Erythroblast (primary cell): ENCODE measurements at regions not wholly inside any gene's neighbourhood (a gene's known extent, or its start where the extent isn't known, plus 50 kb on each side); places are given as distances from the start of the nearest gene placed in this dataset.

Source experiments
- GATA1 ChIP-seq: IDR thresholded peaks from 2 replicates; pipeline ENCODE4 v1.6.1; 2011; ENCODE audit warnings: low read depth, mild to moderate bottlenecking, control low read depth, low read length, moderate library complexity
- POLR2A ChIP-seq: IDR thresholded peaks from 2 replicates; pipeline ENCODE4 v1.6.1; 2011; ENCODE audit warnings: mild to moderate bottlenecking, low read length

DNA sequence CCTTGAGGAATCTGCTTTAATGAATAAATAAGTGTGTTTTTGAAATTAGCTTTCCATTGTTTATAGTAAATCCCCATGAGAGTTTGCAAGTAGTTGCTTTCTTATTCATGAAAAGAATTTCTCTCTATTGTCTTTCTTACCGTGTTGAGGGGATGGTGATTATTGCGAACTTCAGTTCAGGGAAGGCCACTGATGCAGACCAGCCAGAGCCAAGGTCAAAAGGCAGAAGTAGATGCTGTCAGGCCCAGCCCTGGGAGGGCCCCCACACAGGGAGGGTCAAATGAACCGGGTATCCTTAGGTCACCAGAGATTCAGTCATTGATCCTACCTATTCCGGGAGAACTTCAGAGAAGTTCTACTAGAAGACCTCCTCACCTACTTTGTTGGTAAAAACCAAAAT lies 185.9 kb downstream of the NUFIP1 start:
- TF ChIP-seq POLR2A (no peak), GATA1 (no peak)
